SK-N-SH treated with all-trans-retinoic acid at 6 μM for 48 hours (cell line): ENCODE measurements at regions not wholly inside any gene's neighbourhood (a gene's known extent, or its start where the extent isn't known, plus 50 kb on each side); places are given as distances from the start of the nearest gene placed in this dataset.

Source experiments
- ATAC-seq: fragments of 200-7000 bp; cut with Tn5 transposase; 3 replicates; pipeline ENCODE4 v1.9.1; 2020; ENCODE audit warnings: mild to moderate bottlenecking, moderate library complexity
- BACH2 ChIP-seq: fragments of 250-450 bp; sonication (Bioruptor Pico); IDR thresholded peaks from 2 replicates; pipeline ENCODE4 v1.9.0; 2021; ENCODE audit warnings: mild to moderate bottlenecking, borderline replicate concordance
- CREB5 ChIP-seq: fragments of 250-450 bp; sonication (Bioruptor Pico); IDR thresholded peaks from 2 replicates; pipeline ENCODE4 v1.5.1; 2020; ENCODE audit warnings: low read depth, mild to moderate bottlenecking, moderate library complexity
- CSDC2 ChIP-seq: fragments of 250-450 bp; sonication (Bioruptor Pico); IDR thresholded peaks from 2 replicates; pipeline ENCODE4 v1.5.0; 2020; ENCODE audit warnings: mild to moderate bottlenecking, moderate library complexity
- CSRNP3 ChIP-seq: fragments of 250-450 bp; sonication (Bioruptor Pico); IDR thresholded peaks from 2 replicates; pipeline ENCODE4 v1.5.1; 2021; ENCODE audit warnings: mild to moderate bottlenecking, moderate library complexity
- ESRRG ChIP-seq: fragments of 250-450 bp; sonication (Bioruptor Pico); IDR thresholded peaks from 2 replicates; pipeline ENCODE4 v1.6.1; 2021; ENCODE audit warnings: mild to moderate bottlenecking
- GLIS3 ChIP-seq: fragments of 250-450 bp; sonication (Bioruptor Pico); IDR thresholded peaks from 2 replicates; pipeline ENCODE4 v1.5.0; 2020; ENCODE audit warnings: mild to moderate bottlenecking, moderate library complexity
- OSR1 ChIP-seq: fragments of 250-450 bp; sonication (Bioruptor Pico); IDR thresholded peaks from 2 replicates; pipeline ENCODE4 v1.8.0; 2022; ENCODE audit warnings: moderate library complexity, mild to moderate bottlenecking, inconsistent platforms
- PATZ1 ChIP-seq: fragments of 250-450 bp; sonication (Bioruptor Pico); IDR thresholded peaks from 2 replicates; pipeline ENCODE4 v1.8.0; 2020; ENCODE audit warnings: mild to moderate bottlenecking, moderate library complexity, borderline replicate concordance
- POU6F1 ChIP-seq: fragments of 250-450 bp; sonication (Bioruptor Pico); IDR thresholded peaks from 2 replicates; pipeline ENCODE4 v1.8.0; 2021; ENCODE audit warnings: low read depth, mild to moderate bottlenecking, moderate library complexity, borderline replicate concordance
- PPARA ChIP-seq: fragments of 250-450 bp; sonication (Bioruptor Pico); IDR thresholded peaks from 2 replicates; pipeline ENCODE4 v1.5.0; 2020; ENCODE audit warnings: mild to moderate bottlenecking, borderline replicate concordance
- RARB ChIP-seq: fragments of 250-450 bp; sonication (Bioruptor Pico); IDR thresholded peaks from 2 replicates; pipeline ENCODE4 v1.8.0; 2021; ENCODE audit warnings: mild to moderate bottlenecking, moderate library complexity
- TCF4 ChIP-seq: fragments of 250-450 bp; sonication (Bioruptor Pico); IDR thresholded peaks from 2 replicates; pipeline ENCODE4 v1.8.0; 2021; ENCODE audit warnings: mild to moderate bottlenecking, moderate library complexity, borderline replicate concordance
- TOX ChIP-seq: fragments of 250-450 bp; sonication (Bioruptor Pico); IDR thresholded peaks from 2 replicates; pipeline ENCODE4 v1.8.0; 2021; ENCODE audit warnings: mild to moderate bottlenecking, moderate library complexity, borderline replicate concordance
- ZFP30 ChIP-seq: fragments of 450-650 bp; formaldehyde crosslinking; IDR thresholded peaks from 2 replicates; pipeline ENCODE4 v1.5.0; 2022; ENCODE audit warnings: mild to moderate bottlenecking, moderate library complexity
- ZNF70 ChIP-seq: fragments of 450-650 bp; formaldehyde crosslinking; IDR thresholded peaks from 2 replicates; pipeline ENCODE4 v1.5.0; 2020; ENCODE audit warnings: mild to moderate bottlenecking, moderate library complexity
- TF ChIP-seq, protein P1 (sequence below): fragments of 250-450 bp; sonication (Bioruptor Pico); IDR thresholded peaks from 2 replicates; pipeline ENCODE4 v1.5.0; 2020; ENCODE audit warnings: mild to moderate bottlenecking, moderate library complexity

- TF ChIP-seq CREB5 (CRISPR knock-in tag) (no peak), RARB (CRISPR knock-in tag) (no peak), ZFP30 (no peak), PATZ1 (CRISPR knock-in tag) (no peak)
These were observed 68.1 kb upstream of the SULT1C3 start (continued) for GRCh38 chr2:108171657-108172056.

DNA sequence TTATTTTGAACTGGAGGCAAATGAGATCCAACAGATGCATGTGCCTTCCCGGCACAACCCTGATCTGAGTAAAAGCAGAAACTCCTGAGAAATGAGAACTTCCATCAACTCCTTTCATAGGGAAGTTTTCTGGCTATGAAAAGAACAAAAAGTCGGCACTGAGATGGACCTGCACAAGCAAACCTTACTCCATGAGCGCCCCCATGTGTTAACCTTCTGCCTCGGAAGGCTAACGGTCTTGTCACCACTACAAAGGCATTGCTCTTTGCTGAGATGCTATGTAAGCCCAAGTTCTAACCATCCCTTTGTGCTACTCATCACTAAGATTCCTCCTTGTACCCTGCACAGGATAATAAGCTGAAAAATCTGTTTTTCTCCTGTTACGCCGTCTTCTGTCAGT lies 57.3 kb upstream of the SULT1C3 start:
- peak; percentile 97 for ATAC-seq
- no peak for TF ChIP-seq POU6F1 (CRISPR knock-in tag)
- no peak for TF ChIP-seq ESRRG (CRISPR knock-in tag)
- TF ChIP-seq PPARA = no peak
- TF ChIP-seq, protein P1, sequence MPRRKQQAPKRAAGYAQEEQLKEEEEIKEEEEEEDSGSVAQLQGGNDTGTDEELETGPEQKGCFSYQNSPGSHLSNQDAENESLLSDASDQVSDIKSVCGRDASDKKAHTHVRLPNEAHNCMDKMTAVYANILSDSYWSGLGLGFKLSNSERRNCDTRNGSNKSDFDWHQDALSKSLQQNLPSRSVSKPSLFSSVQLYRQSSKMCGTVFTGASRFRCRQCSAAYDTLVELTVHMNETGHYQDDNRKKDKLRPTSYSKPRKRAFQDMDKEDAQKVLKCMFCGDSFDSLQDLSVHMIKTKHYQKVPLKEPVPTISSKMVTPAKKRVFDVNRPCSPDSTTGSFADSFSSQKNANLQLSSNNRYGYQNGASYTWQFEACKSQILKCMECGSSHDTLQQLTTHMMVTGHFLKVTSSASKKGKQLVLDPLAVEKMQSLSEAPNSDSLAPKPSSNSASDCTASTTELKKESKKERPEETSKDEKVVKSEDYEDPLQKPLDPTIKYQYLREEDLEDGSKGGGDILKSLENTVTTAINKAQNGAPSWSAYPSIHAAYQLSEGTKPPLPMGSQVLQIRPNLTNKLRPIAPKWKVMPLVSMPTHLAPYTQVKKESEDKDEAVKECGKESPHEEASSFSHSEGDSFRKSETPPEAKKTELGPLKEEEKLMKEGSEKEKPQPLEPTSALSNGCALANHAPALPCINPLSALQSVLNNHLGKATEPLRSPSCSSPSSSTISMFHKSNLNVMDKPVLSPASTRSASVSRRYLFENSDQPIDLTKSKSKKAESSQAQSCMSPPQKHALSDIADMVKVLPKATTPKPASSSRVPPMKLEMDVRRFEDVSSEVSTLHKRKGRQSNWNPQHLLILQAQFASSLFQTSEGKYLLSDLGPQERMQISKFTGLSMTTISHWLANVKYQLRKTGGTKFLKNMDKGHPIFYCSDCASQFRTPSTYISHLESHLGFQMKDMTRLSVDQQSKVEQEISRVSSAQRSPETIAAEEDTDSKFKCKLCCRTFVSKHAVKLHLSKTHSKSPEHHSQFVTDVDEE (CRISPR knock-in tag) = no peak
- TF ChIP-seq GLIS3 = no peak
- TF ChIP-seq TOX (CRISPR knock-in tag) = no peak
- TF ChIP-seq BACH2 (CRISPR knock-in tag) = no peak
- TF ChIP-seq OSR1 = no peak
- TF ChIP-seq CSDC2 (CRISPR knock-in tag) = no peak
- TF ChIP-seq, all 23 proteins: peak for 0

DNA sequence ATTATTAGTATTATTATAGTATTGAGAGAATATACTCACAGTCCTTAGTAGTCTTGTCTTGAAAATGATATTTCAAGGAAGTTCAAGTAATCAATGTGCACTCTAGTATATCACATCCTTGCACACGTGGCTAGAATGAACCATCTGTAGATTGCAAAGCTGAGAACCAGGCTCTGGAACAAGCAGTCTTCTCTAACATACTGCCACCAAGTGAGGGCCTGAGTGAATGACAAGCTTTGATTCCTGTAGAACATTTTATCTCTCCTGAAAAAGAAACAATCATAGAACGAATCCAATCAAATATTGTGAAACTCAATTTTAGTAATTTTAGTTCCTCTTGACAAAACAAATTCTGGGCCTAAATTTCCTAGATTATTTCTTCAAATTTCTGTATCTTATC lies 55.3 kb upstream of the SULT1C3 start:
- ATAC-seq = peak; percentile 75
- TF ChIP-seq TOX (CRISPR knock-in tag) = no peak
- no peak for TF ChIP-seq POU6F1 (CRISPR knock-in tag)
- TF ChIP-seq TCF4 = no peak
- TF ChIP-seq CSRNP3 (CRISPR knock-in tag) = no peak
- TF ChIP-seq CREB5 (CRISPR knock-in tag) = no peak
- no peak for TF ChIP-seq ZFP30
- TF ChIP-seq ZNF70 (CRISPR knock-in tag) = no peak
- no peak for TF ChIP-seq OSR1
